ENCODE measurements at regions not wholly inside any gene's neighbourhood (a gene's known extent, or its start where the extent isn't known, plus 50 kb on each side); places are given as distances from the start of the nearest gene placed in this dataset.

GRCh38 chr3:150311156-150311555 is 96.9 kb upstream of the TSC22D2 start:
- TF ChIP-seq, protein P1, sequence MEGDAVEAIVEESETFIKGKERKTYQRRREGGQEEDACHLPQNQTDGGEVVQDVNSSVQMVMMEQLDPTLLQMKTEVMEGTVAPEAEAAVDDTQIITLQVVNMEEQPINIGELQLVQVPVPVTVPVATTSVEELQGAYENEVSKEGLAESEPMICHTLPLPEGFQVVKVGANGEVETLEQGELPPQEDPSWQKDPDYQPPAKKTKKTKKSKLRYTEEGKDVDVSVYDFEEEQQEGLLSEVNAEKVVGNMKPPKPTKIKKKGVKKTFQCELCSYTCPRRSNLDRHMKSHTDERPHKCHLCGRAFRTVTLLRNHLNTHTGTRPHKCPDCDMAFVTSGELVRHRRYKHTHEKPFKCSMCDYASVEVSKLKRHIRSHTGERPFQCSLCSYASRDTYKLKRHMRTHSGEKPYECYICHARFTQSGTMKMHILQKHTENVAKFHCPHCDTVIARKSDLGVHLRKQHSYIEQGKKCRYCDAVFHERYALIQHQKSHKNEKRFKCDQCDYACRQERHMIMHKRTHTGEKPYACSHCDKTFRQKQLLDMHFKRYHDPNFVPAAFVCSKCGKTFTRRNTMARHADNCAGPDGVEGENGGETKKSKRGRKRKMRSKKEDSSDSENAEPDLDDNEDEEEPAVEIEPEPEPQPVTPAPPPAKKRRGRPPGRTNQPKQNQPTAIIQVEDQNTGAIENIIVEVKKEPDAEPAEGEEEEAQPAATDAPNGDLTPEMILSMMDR (IDR thresholded peaks at IDR 0.05; ENCODE audit: control insufficient read depth, extremely low read depth, insufficient read depth): no peak
- DNase-seq (ENCODE audit: low read depth): no peak
- no peak overlapping the region for H3K4me3 ChIP-seq (ENCODE audit: low read depth, low read length)

GRCh38 chr3:150309557-150309956 is 98.5 kb upstream of the TSC22D2 start:
- H3K4me3 ChIP-seq (ENCODE audit: low read depth, low read length): no peak overlapping the region
- no peak for DNase-seq (ENCODE audit: low read depth)
- TF ChIP-seq, protein P1 (IDR thresholded peaks at IDR 0.05; ENCODE audit: control insufficient read depth, extremely low read depth, insufficient read depth): no peak

GRCh38 chr3:150309257-150309542 is 98.9 kb upstream of the TSC22D2 start:
- DNase-seq (ENCODE audit: low read depth): no peak
- TF ChIP-seq, protein P1 (IDR thresholded peaks at IDR 0.05; ENCODE audit: control insufficient read depth, extremely low read depth, insufficient read depth): no peak
- H3K4me3 ChIP-seq (ENCODE audit: low read depth, low read length): no peak overlapping the region

DNA sequence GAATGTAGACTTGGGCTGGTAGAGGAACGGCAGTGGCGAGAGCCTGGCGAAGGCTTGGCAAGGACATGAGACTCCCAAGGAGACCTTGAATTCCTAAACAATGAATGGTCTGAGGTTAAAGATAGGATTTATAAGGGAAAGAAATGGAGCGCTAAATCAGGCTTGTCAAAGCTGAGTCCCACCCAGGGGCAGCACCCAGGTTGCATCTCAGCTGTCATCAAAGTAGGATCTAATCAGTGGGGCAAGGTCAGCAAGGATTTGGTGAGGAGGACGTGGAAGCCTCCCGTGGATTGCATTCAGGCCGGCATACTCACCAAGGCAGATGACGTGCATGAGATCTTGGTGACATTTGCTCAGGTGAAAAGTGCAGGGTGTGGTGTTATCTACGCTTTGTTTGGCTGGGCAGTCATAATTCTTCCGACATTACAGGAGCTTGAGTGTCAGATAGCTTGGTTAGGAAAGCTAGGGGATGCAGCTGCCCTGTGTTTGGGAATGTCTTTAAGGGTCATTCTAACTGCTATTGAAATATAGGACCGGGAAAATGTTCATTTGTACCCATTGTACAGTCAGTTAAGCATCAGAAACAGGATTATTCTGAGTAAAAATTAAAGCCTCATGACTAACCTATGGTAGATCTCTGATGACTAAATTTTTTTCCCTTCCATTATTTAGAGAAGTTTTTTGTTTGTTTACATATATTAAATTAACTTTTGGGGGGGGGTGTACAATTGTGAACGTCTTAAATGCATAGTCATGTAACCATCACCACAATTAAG is 99.4 kb upstream of the TSC22D2 start:
- TF ChIP-seq, protein P1 (IDR thresholded peaks at IDR 0.05; ENCODE audit: control insufficient read depth, extremely low read depth, insufficient read depth): no peak
- DNase-seq (ENCODE audit: low read depth): no peak
- no peak overlapping the region for H3K4me3 ChIP-seq (ENCODE audit: low read depth, low read length)

GRCh38 chr3:150308037-150308319 is 100.1 kb upstream of the TSC22D2 start:
- TF ChIP-seq, protein P1 (IDR thresholded peaks at IDR 0.05; ENCODE audit: control insufficient read depth, extremely low read depth, insufficient read depth): no peak
- no peak overlapping the region for H3K4me3 ChIP-seq (ENCODE audit: low read depth, low read length)
- no peak for DNase-seq (ENCODE audit: low read depth)

DNA sequence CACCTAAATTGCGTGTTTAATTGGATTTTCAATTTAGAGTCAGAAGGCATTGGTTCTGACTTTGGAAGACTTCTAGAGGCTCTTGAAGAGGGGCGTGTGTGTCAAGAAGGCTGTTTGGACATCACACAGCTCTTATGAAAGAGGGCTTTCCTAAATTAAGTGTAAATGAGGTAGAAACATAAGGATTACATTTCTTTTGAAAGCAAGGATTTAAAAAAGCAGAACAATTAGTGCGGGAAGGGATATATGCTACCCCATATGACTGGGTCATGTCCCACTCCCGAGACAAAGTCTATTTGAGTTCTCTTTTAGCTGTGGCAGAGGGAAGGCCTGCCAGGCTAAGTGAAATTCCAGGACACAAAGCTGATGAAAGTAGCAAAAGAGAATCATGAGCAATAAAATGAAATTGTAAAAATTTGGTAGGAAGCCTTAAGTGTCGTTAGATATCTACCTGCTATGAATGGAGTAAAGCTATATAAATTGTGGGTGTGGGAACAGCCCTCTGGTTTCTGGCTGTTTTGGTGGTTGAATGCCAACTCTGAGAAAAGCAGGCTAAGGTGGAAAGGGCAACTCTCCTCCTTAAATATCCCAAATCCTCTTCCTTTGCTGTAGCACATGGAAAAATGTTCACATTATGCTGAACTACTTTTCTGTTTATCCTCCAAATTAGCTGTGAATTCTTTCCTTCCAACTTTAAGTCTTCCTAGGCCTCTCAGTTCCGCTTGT is 100.6 kb upstream of the TSC22D2 start:
- TF ChIP-seq, protein P1 (IDR thresholded peaks at IDR 0.05; ENCODE audit: control insufficient read depth, extremely low read depth, insufficient read depth): no peak
- no peak for DNase-seq (ENCODE audit: low read depth)
- H3K4me3 ChIP-seq (ENCODE audit: low read depth, low read length): no peak overlapping the region

GRCh38 chr3:150306906-150307305 is 101.2 kb upstream of the TSC22D2 start:
- no peak for DNase-seq (ENCODE audit: low read depth)
- TF ChIP-seq, protein P1 (IDR thresholded peaks at IDR 0.05; ENCODE audit: control insufficient read depth, extremely low read depth, insufficient read depth): no peak
- H3K4me3 ChIP-seq (ENCODE audit: low read depth, low read length): no peak overlapping the region

All from LNCaP clone FGC (cell line).